GM20000 (cell line): ENCODE measurements at regions not wholly inside any gene's neighbourhood (a gene's known extent, or its start where the extent isn't known, plus 50 kb on each side); places are given as distances from the start of the nearest gene placed in this dataset.

Source experiments
- DNase-seq: peaks from one replicate; pipeline ENCODE4 v3.0.0; 2012; ENCODE audit warnings: low spot score
- CTCF ChIP-seq: IDR thresholded peaks from 2 replicates; pipeline ENCODE4 v1.5.1; 2012; ENCODE audit warnings: mild to moderate bottlenecking, control low read depth; ENCODE audit errors: extremely low read depth, missing control alignments

DNA sequence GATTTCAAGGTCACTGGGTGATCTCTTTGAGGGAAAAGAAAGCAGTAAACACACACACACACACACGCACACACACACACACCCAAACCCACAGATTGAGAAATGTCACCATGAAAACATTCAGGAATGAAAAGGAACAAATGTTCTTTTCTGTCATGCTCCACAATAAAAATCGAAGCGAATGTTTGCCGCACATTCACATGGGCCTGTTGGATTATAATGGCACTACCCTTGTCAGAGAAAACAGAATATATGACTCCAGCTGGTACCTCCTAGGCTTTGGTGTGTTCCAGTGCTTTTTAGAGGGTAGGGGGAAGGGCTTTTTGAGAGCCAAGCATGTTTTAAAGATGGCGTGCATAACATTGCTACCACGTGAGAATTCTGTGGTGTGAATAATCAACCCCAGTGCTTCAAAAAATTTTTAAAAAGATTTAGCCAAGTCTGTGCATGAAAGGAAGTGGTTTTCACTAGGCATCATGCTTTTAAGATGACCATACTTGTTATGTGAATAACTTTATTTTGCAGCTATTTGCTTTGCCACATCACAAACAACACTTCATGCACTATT is 120.8 kb upstream of the ZNF608 start:
- TF ChIP-seq CTCF, result no peak
- DNase-seq, result no peak

- TF ChIP-seq CTCF, result no peak
- DNase-seq, result no peak
These were observed 122.2 kb upstream of the ZNF608 start for GRCh38 chr5:124868676-124869075.

GRCh38 chr5:124869426-124870033 is 123.1 kb upstream of the ZNF608 start:
- no peak for TF ChIP-seq CTCF
- DNase-seq, result no peak

DNA sequence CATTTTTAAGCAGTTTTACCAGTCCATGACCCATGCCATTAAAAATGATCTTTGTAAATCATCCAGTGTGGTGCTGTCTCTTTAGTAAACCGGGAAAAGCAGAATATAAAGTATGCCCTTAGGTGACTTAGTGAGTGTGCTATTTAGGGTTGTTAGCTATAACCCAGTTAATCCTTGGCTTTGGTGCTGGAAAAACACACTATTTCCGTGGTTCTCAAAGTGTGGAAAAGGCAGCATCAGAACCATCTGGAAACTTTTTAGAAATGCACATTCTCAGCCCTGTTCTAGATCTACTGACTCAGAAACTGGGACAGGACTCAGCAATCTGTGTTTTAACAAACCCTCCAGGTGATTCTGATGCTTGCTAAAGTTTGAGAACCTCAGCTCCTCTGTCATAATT is 123.6 kb upstream of the ZNF608 start:
- no peak for TF ChIP-seq CTCF
- DNase-seq, result no peak

DNA sequence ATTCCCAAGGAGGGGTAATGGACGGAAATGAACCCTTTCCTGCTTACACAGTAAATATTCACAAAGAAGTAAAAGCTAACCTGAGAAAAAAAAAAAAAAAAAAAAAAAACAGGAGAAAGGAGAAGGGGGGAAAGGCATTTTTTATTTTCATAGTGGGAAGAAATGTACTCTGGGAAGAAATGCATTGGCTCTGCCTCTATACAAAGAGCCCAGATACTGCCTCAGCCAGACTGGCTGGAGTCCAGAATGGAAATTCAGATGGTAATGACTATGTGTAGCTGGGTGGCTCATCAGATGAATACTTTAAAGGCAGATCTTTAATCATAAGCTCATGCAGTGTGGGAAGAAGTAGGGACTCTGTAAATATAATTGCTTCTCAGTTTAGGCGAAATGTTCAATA is 124.9 kb upstream of the ZNF608 start:
- TF ChIP-seq CTCF, result no peak
- DNase-seq, result no peak

DNA sequence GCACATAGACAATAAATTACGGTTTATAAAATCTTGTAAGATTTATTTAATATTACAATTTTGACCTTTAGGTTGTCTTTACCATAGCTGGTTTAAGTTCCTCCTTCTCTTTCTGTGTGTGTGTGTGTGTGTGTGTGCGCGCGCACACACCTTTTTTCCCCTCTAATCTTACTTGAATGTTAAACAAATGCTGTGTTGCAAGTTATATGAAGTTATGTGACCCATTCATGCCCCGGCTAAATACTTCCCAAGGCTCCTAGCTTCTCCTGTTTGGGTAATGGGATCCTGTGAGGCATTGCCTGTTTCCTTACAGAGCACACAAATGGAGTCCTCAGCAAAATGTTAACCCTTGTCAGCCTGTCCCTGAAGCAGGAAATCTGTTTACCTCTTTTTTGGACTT is 125.6 kb upstream of the ZNF608 start:
- no peak for TF ChIP-seq CTCF
- DNase-seq, result no peak

DNA sequence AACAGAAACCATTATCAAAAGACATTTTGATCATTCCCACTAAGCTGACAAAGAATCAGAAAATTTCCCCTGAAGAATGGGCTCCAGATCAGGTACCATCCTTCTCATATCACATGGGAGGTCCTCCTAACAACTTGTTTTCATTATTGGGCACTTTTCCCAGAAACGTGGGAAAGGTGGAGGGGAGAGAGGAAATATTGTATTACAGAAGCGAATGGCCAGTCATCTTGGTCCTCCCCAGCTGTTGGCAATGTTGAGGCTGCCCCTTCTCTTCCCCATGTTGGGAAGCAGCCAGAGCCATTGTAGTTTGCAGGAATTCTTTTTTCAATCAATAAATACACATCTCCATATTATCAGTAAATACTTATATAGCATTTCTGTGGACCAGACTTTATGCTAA is 126.2 kb upstream of the ZNF608 start:
- DNase-seq, result no peak
- TF ChIP-seq CTCF, result no peak
